H9 (cell line): ENCODE measurements at regions not wholly inside any gene's neighbourhood (a gene's known extent, or its start where the extent isn't known, plus 50 kb on each side); places are given as distances from the start of the nearest gene placed in this dataset.

Experiments
- DNase-seq: peaks from one replicate; pipeline ENCODE4 v3.0.0-alpha.2; 2017
- H2AFZ ChIP-seq: one replicate; pipeline ENCODE4 v1.6.1; 2013; ENCODE audit warnings: mild to moderate bottlenecking, low read length, control low read depth, moderate library complexity
- H2AK5ac ChIP-seq: 2 replicates; pipeline ENCODE4 v1.6.1; 2013; ENCODE audit warnings: low read length, control low read depth, mixed read lengths; ENCODE audit not compliant: insufficient read length
- H2BK120ac ChIP-seq: one replicate; pipeline ENCODE4 v1.6.1; 2013; ENCODE audit warnings: low read depth, mild to moderate bottlenecking, low read length, control low read depth, inconsistent platforms; ENCODE audit not compliant: poor library complexity, severe bottlenecking
- H2BK12ac ChIP-seq: 2 replicates; pipeline ENCODE4 v1.6.1; 2013; ENCODE audit warnings: low read length, control low read depth, mixed read lengths, low read depth; ENCODE audit not compliant: insufficient read length
- H2BK15ac ChIP-seq: 2 replicates; pipeline ENCODE4 v1.6.1; 2013; ENCODE audit warnings: low read depth, low read length, control low read depth
- H2BK20ac ChIP-seq: one replicate; pipeline ENCODE4 v1.6.1; 2013; ENCODE audit warnings: low read depth, mild to moderate bottlenecking, low read length, control low read depth, inconsistent platforms; ENCODE audit not compliant: poor library complexity, severe bottlenecking
- H2BK5ac ChIP-seq: 2 replicates; pipeline ENCODE4 v1.6.1; 2013; ENCODE audit warnings: low read length, control low read depth, mixed read lengths; ENCODE audit not compliant: insufficient read length
- H3K14ac ChIP-seq: 2 replicates; pipeline ENCODE4 v1.6.1; 2013; ENCODE audit warnings: low read length, control low read depth; ENCODE audit not compliant: insufficient read depth
- H3K18ac ChIP-seq: 2 replicates; pipeline ENCODE4 v1.6.1; 2013; ENCODE audit warnings: low read depth, mild to moderate bottlenecking, mixed read lengths, low read length, control low read depth; ENCODE audit not compliant: insufficient read length
- H3K23ac ChIP-seq: 2 replicates; pipeline ENCODE4 v1.6.1; 2013; ENCODE audit warnings: low read length, control low read depth, mixed read lengths, low read depth; ENCODE audit not compliant: insufficient read length
- H3K23me2 ChIP-seq: 2 replicates; pipeline ENCODE4 v1.6.1; 2013; ENCODE audit warnings: low read depth, mild to moderate bottlenecking, mixed read lengths, low read length, control low read depth; ENCODE audit not compliant: insufficient read length, poor library complexity, severe bottlenecking
- H3K27ac ChIP-seq: 2 replicates; pipeline ENCODE4 v1.5.1; 2013; ENCODE audit warnings: low read length, control low read depth, mixed read lengths, low read depth; ENCODE audit not compliant: insufficient read length
- H3K27me3 ChIP-seq: 2 replicates; pipeline ENCODE4 v1.6.1; 2013; ENCODE audit warnings: low read length, control low read depth, inconsistent platforms; ENCODE audit not compliant: insufficient read depth
- H3K4ac ChIP-seq: 2 replicates; pipeline ENCODE4 v1.6.1; 2013; ENCODE audit warnings: low read depth, mild to moderate bottlenecking, control low read depth, inconsistent platforms, low read length, moderate library complexity
- H3K4me1 ChIP-seq: 2 replicates; pipeline ENCODE4 v1.6.1; 2013; ENCODE audit warnings: low read length, control low read depth, inconsistent platforms; ENCODE audit not compliant: insufficient read depth
- H3K4me2 ChIP-seq: 2 replicates; pipeline ENCODE4 v1.6.1; 2013; ENCODE audit warnings: low read length, control low read depth, mixed read lengths; ENCODE audit not compliant: insufficient read length, insufficient read depth
- H3K56ac ChIP-seq: 2 replicates; pipeline ENCODE4 v1.6.1; 2013; ENCODE audit warnings: low read depth, mild to moderate bottlenecking, mixed read lengths, low read length, control low read depth; ENCODE audit not compliant: insufficient read length
- H3K79me1 ChIP-seq: 2 replicates; pipeline ENCODE4 v1.6.1; 2013; ENCODE audit warnings: low read depth, mild to moderate bottlenecking, moderate library complexity, low read length, control low read depth, inconsistent platforms; ENCODE audit not compliant: insufficient read depth, poor library complexity, severe bottlenecking
- H3K79me2 ChIP-seq: 2 replicates; pipeline ENCODE4 v1.6.1; 2013; ENCODE audit warnings: low read length, control low read depth, inconsistent platforms; ENCODE audit not compliant: insufficient read depth
- H3K9ac ChIP-seq: 2 replicates; pipeline ENCODE4 v1.6.1; 2013; ENCODE audit warnings: low read length, control low read depth, mixed read lengths; ENCODE audit not compliant: insufficient read length; ENCODE audit errors: extremely low read depth
- H3K9me3 ChIP-seq: one replicate; pipeline ENCODE4 v1.6.1; 2013; ENCODE audit warnings: low read depth, low read length, inconsistent platforms; ENCODE audit not compliant: control insufficient read depth
- H3T11ph ChIP-seq: one replicate; pipeline ENCODE4 v1.6.1; 2013; ENCODE audit warnings: mild to moderate bottlenecking, low read length, control low read depth, inconsistent platforms
- H4K20me1 ChIP-seq: one replicate; pipeline ENCODE4 v1.6.1; 2013; ENCODE audit not compliant: control insufficient read depth, insufficient read length, insufficient read depth
- H4K5ac ChIP-seq: 2 replicates; pipeline ENCODE4 v1.6.1; 2013; ENCODE audit warnings: low read depth, mild to moderate bottlenecking, mixed read lengths, low read length, control low read depth; ENCODE audit not compliant: insufficient read length
- H4K8ac ChIP-seq: replicated peaks from 2 replicates; pipeline ENCODE4 v1.6.1; 2013; ENCODE audit warnings: low read length, control low read depth, mixed read lengths, low read depth; ENCODE audit not compliant: insufficient read length
- H4K91ac ChIP-seq: 2 replicates; pipeline ENCODE4 v1.6.1; 2013; ENCODE audit warnings: low read depth, mild to moderate bottlenecking, moderate library complexity, mixed read lengths, low read length, control low read depth; ENCODE audit not compliant: insufficient read length
- H3K27ac Mint-ChIP-seq, 3 experiments: 2 replicates in 2 of 3; 3 replicates in 1 of 3; pipeline ENCODE4 v1.8.0; 2020 to 2021; ENCODE audit warnings: mixed read lengths in 3 of 3, mild to moderate bottlenecking in 1 of 3, moderate library complexity in 1 of 3
- H3K27me3 Mint-ChIP-seq: 2 replicates; pipeline ENCODE4 v1.8.0; 2021; ENCODE audit warnings: low read depth, mild to moderate bottlenecking, moderate library complexity, mixed read lengths
- H3K36me3 Mint-ChIP-seq, 3 experiments: 2 replicates in 2 of 3; 3 replicates in 1 of 3; pipeline ENCODE4 v1.8.0; 2020 to 2021; ENCODE audit warnings: low read depth in 3 of 3, mixed read lengths in 3 of 3; ENCODE audit not compliant: insufficient read depth in 1 of 3
- H3K4me1 Mint-ChIP-seq, 2 experiments: 2 replicates each; pipeline ENCODE4 v1.8.0; 2020; ENCODE audit warnings: mixed read lengths in 2 of 2
- H3K4me3 Mint-ChIP-seq, 2 experiments: 2 replicates in 1 of 2; 3 replicates in 1 of 2; pipeline ENCODE4 v1.8.0; 2020 to 2021; ENCODE audit warnings: mild to moderate bottlenecking in 2 of 2, mixed read lengths in 2 of 2, moderate library complexity in 1 of 2
- H3K9me3 Mint-ChIP-seq, 2 experiments: 2 replicates in 1 of 2; 3 replicates in 1 of 2; pipeline ENCODE4 v1.8.0; 2020; ENCODE audit warnings: mild to moderate bottlenecking in 2 of 2, mixed read lengths in 2 of 2, moderate library complexity in 1 of 2
- WGBS: extraction: QIAGEN DNeasy Blood & Tissue Kit; methylation state at CpG from one replicate; pipeline ENCODE4 v1.1.7; 2013; ENCODE audit warnings: missing lambda C conversion rate, low lambda C conversion rate, mixed read lengths; ENCODE audit not compliant: insufficient read length; ENCODE audit errors: extremely low coverage; 5-methylcytosine and 5-hydroxymethylcytosine counted together
- TF ChIP-seq, protein P1 (sequence below): fragments of 200-600 bp; sonication (generic); conservative IDR thresholded peaks from 3 replicates; pipeline ENCODE4 v1.8.0; 2021; ENCODE audit warnings: antibody characterized with exemption, mild to moderate bottlenecking

DNA sequence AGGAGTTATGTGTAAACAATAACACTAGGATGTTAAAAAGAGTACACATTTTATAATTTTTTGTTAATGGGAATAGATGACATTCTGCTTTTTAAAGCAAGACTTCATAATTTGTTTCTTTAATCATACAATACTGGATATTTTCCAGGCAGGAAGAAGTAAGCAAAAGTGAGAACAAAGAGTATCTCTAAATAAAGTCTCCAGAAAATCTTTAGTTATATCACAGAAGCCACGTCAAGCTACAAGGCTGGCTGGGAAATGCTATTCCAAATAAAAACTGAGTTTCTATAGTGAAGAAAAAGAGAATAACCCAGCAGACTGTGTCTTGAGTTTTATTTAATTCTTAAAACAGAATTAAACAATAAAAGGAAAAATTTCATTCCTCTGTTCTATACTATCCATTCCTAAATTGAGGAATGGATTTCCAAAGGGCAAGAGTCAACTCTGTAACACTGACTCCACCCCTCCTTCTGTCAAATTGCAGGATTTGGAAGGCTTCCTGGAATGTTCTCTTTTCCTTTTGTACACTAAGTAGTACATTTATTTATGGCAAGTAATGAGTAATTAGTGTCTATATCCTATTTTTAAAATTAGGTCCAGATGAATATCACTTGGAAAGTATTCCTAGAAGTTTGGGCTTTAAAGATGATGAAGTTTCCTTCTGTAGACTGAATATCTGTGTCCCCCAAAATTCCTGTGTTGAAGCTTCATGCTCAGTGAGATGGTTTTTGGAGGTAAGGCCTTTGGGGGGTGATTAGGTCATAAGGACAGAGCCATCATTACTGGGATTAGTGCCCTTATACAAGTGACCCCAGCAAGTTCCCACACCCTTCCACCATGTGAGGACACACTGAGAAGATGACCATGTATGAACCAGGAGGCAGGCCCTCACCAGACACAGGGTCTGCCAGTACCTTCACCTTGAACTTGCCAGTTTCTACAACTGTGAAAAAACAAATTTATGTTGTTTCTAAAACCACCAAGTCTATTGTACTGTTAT, 290.9 kb downstream of the CRPPA start:
- no peak overlapping the region for H3K56ac ChIP-seq
- H4K8ac ChIP-seq = no peak overlapping the region
- H3K27me3 ChIP-seq = no peaks in the 10 kb centered on the region
- H2BK20ac ChIP-seq = no peak overlapping the region
- H3K18ac ChIP-seq = no peak overlapping the region
- DNase-seq = no peak
- no peak overlapping the region for H2BK5ac ChIP-seq
- Mint-ChIP-seq H3K27me3 (no peaks in the 10 kb centered on the region; the same call in 1 of the 2 replicates), H3K9me3 (no peaks in the 10 kb centered on the region; a peak in 1 of 5 replicates), H3K4me3 (no peak overlapping the region), H3K27ac (no peak overlapping the region), H3K4me1 (no peaks in the 10 kb centered on the region), H3K36me3 (peaks cover 0 to 4% (median 0%) of the 10 kb centered on the region in 3 experiments; a peak in 1 of 7 replicates)
- H2AFZ ChIP-seq = no peak overlapping the region
- H3K4me1 ChIP-seq = no peaks in the 10 kb centered on the region
- no peak overlapping the region for H3K23ac ChIP-seq
- H3K4ac ChIP-seq = no peak overlapping the region
- no peak overlapping the region for H3K14ac ChIP-seq
- H2BK120ac ChIP-seq = no peak overlapping the region
- TF ChIP-seq, protein P1, sequence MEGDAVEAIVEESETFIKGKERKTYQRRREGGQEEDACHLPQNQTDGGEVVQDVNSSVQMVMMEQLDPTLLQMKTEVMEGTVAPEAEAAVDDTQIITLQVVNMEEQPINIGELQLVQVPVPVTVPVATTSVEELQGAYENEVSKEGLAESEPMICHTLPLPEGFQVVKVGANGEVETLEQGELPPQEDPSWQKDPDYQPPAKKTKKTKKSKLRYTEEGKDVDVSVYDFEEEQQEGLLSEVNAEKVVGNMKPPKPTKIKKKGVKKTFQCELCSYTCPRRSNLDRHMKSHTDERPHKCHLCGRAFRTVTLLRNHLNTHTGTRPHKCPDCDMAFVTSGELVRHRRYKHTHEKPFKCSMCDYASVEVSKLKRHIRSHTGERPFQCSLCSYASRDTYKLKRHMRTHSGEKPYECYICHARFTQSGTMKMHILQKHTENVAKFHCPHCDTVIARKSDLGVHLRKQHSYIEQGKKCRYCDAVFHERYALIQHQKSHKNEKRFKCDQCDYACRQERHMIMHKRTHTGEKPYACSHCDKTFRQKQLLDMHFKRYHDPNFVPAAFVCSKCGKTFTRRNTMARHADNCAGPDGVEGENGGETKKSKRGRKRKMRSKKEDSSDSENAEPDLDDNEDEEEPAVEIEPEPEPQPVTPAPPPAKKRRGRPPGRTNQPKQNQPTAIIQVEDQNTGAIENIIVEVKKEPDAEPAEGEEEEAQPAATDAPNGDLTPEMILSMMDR = no peak
- H3K9ac ChIP-seq = no peak overlapping the region
- no peak overlapping the region for H3K4me2 ChIP-seq
- no peak overlapping the region for H3T11ph ChIP-seq
- no peaks in the 10 kb centered on the region for H3K79me1 ChIP-seq
- no peak overlapping the region for H2BK12ac ChIP-seq
- no peaks in the 10 kb centered on the region for H4K20me1 ChIP-seq
- no peaks in the 10 kb centered on the region for H3K23me2 ChIP-seq
- no peak overlapping the region for H3K27ac ChIP-seq
- H4K91ac ChIP-seq = no peak overlapping the region
- no peak overlapping the region for H2AK5ac ChIP-seq
- WGBS = no CpG with 5 or more reads among the region's 1 CpG
- no peak overlapping the region for H4K5ac ChIP-seq
- H3K9me3 ChIP-seq = no peaks in the 10 kb centered on the region
- H3K79me2 ChIP-seq = no peaks in the 10 kb centered on the region
- H2BK15ac ChIP-seq = no peak overlapping the region
